Thyroid gland (tissue), 4 donors: ENCODE measurements at regions not wholly inside any gene's neighbourhood (a gene's known extent, or its start where the extent isn't known, plus 50 kb on each side); places are given as distances from the start of the nearest gene placed in this dataset.

Source experiments
- POLR2A ChIP-seq, 2 donors: fragments of 450-650 bp; IDR thresholded peaks; one replicate each; pipeline ENCODE4 v1.6.1; 2017; ENCODE audit warnings: antibody characterized with exemption in 2 of 2, mild to moderate bottlenecking in 2 of 2, moderate library complexity in 1 of 2
- TF ChIP-seq, protein P1 (sequence below), 6 experiments: fragments of 200-600 bp in 3 of 6; fragments of 450-650 bp in 3 of 6; sonication (generic) in 3 of 6; IDR thresholded peaks; one replicate each; pipeline ENCODE4 v1.5.1; 2016 to 2019; ENCODE audit warnings: antibody characterized with exemption in 6 of 6, mild to moderate bottlenecking in 2 of 6, inconsistent platforms in 1 of 6, moderate library complexity in 1 of 6

DNA sequence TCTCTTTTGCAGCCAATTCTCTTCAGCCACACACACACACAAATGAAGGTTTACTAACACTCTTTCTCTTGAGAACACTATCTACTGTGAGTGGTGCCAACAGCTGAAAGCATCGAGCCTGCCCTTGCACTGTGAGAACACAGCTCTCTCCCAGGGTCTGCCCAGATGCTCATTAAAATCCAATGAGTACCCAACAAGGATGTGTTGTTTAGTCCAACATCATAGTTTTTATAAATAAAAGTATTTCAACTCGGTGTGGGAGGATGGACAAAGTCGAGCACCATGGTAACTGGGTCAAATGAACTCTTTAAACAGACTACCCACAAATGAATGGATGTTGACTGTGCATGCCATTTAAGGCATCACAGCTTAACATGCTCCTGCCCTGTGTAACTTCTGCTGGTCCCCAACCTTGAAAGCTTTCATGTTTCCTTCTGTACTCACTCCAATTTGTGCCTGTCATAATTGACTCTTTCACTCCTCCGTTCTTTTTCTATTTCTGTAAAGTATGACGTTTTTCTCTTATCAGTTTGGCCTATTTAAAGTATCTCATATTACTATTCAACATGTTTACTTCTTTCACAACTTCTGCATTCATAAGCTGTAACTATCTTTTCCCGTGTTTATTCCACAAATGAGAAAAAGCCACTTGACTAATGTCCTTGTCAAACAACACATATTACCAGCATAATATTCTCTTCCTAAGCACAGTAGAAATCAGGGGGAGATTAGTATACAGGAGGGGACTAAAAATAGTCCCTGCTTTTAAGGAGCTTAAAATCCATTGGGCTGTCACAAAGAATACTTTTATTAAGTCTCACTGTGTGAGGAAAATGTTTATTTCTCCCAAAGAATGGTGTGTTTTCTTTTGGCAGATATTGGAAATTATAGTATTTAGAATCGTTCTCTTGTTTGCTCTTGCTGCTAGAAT, 215.4 kb downstream of the RFPL4B start:
- TF ChIP-seq, protein P1, sequence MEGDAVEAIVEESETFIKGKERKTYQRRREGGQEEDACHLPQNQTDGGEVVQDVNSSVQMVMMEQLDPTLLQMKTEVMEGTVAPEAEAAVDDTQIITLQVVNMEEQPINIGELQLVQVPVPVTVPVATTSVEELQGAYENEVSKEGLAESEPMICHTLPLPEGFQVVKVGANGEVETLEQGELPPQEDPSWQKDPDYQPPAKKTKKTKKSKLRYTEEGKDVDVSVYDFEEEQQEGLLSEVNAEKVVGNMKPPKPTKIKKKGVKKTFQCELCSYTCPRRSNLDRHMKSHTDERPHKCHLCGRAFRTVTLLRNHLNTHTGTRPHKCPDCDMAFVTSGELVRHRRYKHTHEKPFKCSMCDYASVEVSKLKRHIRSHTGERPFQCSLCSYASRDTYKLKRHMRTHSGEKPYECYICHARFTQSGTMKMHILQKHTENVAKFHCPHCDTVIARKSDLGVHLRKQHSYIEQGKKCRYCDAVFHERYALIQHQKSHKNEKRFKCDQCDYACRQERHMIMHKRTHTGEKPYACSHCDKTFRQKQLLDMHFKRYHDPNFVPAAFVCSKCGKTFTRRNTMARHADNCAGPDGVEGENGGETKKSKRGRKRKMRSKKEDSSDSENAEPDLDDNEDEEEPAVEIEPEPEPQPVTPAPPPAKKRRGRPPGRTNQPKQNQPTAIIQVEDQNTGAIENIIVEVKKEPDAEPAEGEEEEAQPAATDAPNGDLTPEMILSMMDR (IDR thresholded peaks at IDR 0.05) = no peak
- TF ChIP-seq POLR2A (IDR thresholded peaks at IDR 0.05) = no peak
